AG04450 (cell line): ENCODE measurements at regions not wholly inside any gene's neighbourhood (a gene's known extent, or its start where the extent isn't known, plus 50 kb on each side); places are given as distances from the start of the nearest gene placed in this dataset.

Experiments
- CTCF ChIA-PET: fragments of 300-600, 350-600 bp; formaldehyde crosslinking; extraction: SDS; loops from one replicate; lab custom pipeline; 2022; ENCODE audit warnings: antibody characterized with exemption, inconsistent platforms; lab: Charles Lee
- POLR2A ChIA-PET: fragments of 350-600 bp; formaldehyde crosslinking; extraction: SDS; loops from one replicate; lab custom pipeline; 2021; ENCODE audit warnings: antibody characterized with exemption, inconsistent platforms; lab: Yijun Ruan, JAX
- DNase-seq: peaks from one replicate; pipeline ENCODE4 v3.0.0-alpha.2; 2011; ENCODE audit warnings: low read depth, low spot score
- H3K27ac ChIP-seq: one replicate; pipeline ENCODE4 v1.5.1; 2012; ENCODE audit warnings: low read depth, low read length, control low read depth
- H3K27me3 ChIP-seq: one replicate; pipeline ENCODE4 v1.6.0; 2012; ENCODE audit warnings: low read length; ENCODE audit not compliant: control insufficient read depth, insufficient read depth
- H3K4me3 ChIP-seq: 2 replicates; pipeline ENCODE4 v1.5.1; 2011; ENCODE audit warnings: mild to moderate bottlenecking, low read depth, low read length, control low read depth
- H3K9me3 ChIP-seq: 2 replicates; pipeline ENCODE4 v1.5.1; 2012; ENCODE audit warnings: low read length; ENCODE audit not compliant: control insufficient read depth, insufficient read depth
- TF ChIP-seq, protein P1 (sequence below): IDR thresholded peaks from 2 replicates; pipeline ENCODE4 v1.5.1; 2011; ENCODE audit warnings: low read depth, low read length, control low read depth, inconsistent platforms

DNA sequence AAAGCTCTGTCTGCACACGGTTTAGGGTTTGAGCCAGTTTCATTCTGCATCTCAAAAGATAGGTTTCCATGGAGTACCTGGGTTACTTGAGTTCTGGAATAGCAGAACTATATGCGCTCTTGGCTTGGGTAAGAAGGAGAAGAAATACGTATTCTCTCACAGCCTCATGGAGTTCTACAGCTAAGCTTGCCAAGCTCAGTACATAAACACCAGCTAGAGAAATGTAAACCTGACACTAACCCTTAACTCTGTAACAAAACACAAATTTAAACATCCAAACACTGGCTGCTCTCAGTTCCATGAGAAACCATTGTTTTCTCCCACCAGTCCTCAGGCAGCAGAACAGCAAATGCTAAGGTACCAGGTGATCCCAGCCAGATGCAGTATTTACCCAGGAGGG, 557.2 kb downstream of the INHBA start:
- CTCF ChIA-PET: no interaction called here
- POLR2A ChIA-PET: no interaction called here
- H3K27ac ChIP-seq: no peak overlapping the region

DNA sequence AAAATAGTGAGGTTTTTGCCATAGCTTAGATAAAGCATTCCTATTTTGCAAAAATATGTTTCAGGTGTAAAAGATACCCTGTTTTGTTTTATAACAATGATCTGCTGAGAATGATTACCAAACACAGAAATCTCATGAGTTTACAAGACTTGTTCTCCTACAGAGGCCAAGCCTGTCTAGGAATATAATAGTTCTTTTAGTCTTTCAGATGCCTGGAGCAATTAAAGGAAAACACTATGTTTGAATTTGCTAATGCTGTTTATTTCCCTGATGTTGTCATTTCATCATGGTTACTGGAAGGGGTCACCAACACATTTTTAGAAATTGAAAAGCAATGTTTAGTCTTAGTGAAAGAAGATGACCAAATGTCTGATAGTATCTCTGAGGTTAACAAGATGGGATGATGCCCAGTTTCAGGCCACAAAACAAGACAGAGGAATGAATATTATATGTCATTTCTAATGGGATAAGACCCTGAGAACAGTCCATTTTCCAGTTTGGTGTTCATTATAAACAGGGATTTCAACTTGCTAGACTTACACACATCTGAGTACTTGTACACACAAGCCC, 559.9 kb downstream of the INHBA start:
- CTCF ChIA-PET: no interaction called here

More for the DNA sequence above, 557.2 kb downstream of the INHBA start:
- H3K9me3 ChIP-seq: peaks cover 4% of the 10 kb centered on the region; the same call in 1 of the 2 replicates
- no peak for DNase-seq
- H3K4me3 ChIP-seq: no peak overlapping the region
- TF ChIP-seq, protein P1, sequence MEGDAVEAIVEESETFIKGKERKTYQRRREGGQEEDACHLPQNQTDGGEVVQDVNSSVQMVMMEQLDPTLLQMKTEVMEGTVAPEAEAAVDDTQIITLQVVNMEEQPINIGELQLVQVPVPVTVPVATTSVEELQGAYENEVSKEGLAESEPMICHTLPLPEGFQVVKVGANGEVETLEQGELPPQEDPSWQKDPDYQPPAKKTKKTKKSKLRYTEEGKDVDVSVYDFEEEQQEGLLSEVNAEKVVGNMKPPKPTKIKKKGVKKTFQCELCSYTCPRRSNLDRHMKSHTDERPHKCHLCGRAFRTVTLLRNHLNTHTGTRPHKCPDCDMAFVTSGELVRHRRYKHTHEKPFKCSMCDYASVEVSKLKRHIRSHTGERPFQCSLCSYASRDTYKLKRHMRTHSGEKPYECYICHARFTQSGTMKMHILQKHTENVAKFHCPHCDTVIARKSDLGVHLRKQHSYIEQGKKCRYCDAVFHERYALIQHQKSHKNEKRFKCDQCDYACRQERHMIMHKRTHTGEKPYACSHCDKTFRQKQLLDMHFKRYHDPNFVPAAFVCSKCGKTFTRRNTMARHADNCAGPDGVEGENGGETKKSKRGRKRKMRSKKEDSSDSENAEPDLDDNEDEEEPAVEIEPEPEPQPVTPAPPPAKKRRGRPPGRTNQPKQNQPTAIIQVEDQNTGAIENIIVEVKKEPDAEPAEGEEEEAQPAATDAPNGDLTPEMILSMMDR: no peak
- no peaks in the 10 kb centered on the region for H3K27me3 ChIP-seq

DNA sequence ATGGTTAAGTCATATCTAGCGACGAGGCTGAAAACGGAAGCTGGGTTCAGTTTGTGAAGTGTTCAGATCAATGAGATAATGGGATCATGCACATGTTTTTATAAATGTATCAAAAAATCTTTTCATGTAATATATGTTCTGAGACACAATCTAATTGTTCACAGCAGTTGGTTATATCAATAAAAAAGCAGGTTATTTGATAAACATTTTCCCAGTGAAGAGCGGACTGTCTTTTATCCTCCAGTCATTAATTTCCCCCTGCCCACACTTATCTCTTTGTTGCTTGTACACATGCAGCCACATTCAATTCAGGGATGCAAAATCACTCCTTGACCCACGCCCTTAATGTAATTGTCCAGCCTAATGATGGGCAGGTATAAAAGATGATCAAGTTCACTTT, 563.1 kb downstream of the INHBA start:
- CTCF ChIA-PET: no interaction called here
- Histone ChIP-seq H3K4me3 (no peak overlapping the region), H3K27ac (no peak overlapping the region), H3K27me3 (no peaks in the 10 kb centered on the region), H3K9me3 (peaks cover 15% of the 10 kb centered on the region; the same call in 1 of the 2 replicates)
- TF ChIP-seq, protein P1: no peak
- POLR2A ChIA-PET: no interaction called here
- no peak for DNase-seq

More for the DNA sequence above, 559.9 kb downstream of the INHBA start:
- Histone ChIP-seq H3K4me3 (no peak overlapping the region), H3K27ac (no peak overlapping the region), H3K9me3 (no peaks in the 10 kb centered on the region), H3K27me3 (no peaks in the 10 kb centered on the region)
- POLR2A ChIA-PET: no interaction called here
- DNase-seq: no peak
- TF ChIP-seq, protein P1: no peak

DNA sequence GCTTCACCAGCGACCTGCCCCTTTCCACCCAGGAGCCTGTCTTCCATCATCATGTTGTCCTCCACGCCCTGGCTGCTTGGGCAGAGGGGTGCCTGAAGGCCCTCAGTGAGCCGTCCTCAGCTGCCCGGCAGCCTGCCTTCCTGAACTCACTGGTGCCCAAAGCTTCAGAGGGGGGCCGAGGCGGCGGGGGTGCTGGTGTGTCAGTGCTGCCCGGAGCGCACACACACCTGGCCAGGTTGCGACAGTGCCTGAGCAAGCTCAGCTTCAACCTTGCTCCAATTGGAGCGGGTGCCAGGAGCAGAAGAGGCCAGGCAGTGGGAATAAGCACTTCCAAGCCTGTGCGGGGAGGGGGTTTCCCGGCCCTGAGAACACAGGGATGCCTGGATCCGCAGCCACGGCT, 566.3 kb downstream of the INHBA start:
- CTCF ChIA-PET: interaction anchor here (0.5 kb wide), 1 partner anchor 497 kb away, joined by 3 read pairs; no protein-coding TSS in a partner anchor
- POLR2A ChIA-PET: no interaction called here
- H3K9me3 ChIP-seq: peaks cover 15% of the 10 kb centered on the region; the same call in 1 of the 2 replicates

DNA sequence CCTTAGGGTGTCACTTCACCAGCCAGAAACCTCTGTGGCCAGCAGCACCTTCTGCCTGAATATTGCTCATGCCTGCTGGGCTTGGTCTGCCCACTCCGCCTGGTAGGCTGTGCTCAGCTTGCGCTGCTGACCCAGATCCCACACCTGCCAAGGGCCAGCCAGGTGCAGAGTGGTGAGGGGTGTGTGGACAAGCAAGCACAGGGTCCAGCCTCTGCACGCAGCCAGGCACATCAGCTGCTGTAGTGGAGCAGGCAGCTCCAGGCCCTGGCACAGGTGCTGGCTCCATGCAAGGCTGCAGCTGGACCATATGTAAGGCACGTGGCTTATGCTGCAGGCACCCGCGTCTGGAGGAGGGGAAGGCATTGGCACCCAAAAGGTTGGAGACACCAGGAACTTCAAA, 567.4 kb downstream of the INHBA start:
- H3K4me3 ChIP-seq: no peak overlapping the region
- H3K27me3 ChIP-seq: no peaks in the 10 kb centered on the region
- H3K27ac ChIP-seq: no peak overlapping the region
- POLR2A ChIA-PET: no interaction called here
- no peak for DNase-seq
- TF ChIP-seq, protein P1: no peak
- H3K9me3 ChIP-seq: peaks cover 15% of the 10 kb centered on the region; the same call in 1 of the 2 replicates
- CTCF ChIA-PET: no interaction called here

More for the DNA sequence above, 566.3 kb downstream of the INHBA start:
- TF ChIP-seq, protein P1: no peak
- Histone ChIP-seq H3K4me3 (no peak overlapping the region), H3K27me3 (no peaks in the 10 kb centered on the region), H3K27ac (no peak overlapping the region)
- DNase-seq: no peak
